ENCODE measurements at regions not wholly inside any gene's neighbourhood (a gene's known extent, or its start where the extent isn't known, plus 50 kb on each side); places are given as distances from the start of the nearest gene placed in this dataset.
A peak's percentile ranks its signal among the peaks of the same experiment; 100 is the strongest.

GRCh38 chr15:98568382-98569017 lies 79.8 kb upstream of the IGF1R start:
- ChIA-PET POLR2A (no interaction called here), CTCF (interaction anchor here (0.7 to 7.6 kb wide), 21 partner anchors 8 to 508 kb away, joined by 3 to 38 read pairs (median 3); no protein-coding TSS in a partner anchor)
- Histone ChIP-seq H3K27ac (no peak overlapping the region), H3K9me3 (no peaks in the 10 kb centered on the region), H3K4me2 (no peak overlapping the region), H3K4me3 (no peak overlapping the region), H3K4me1 (no peaks in the 10 kb centered on the region)
- TF ChIP-seq HOXB13 (CRISPR knock-in tag; IDR thresholded peaks at IDR 0.05; ENCODE audit: low read depth) (no peak), RAD21 (conservative IDR thresholded peaks at IDR 0.05 in 1 of 2, IDR thresholded peaks at IDR 0.05 in 1 of 2) (0 out of 5 replicates have a peak, but pooled peaks of 1 of the 2 experiments have one; percentile 18), MAX (IDR thresholded peaks at IDR 0.05) (no peak), CBX8 (IDR thresholded peaks at IDR 0.05) (peak; percentile 76; the same call in 1 of the 2 replicates)
- TF ChIP-seq, protein P1, sequence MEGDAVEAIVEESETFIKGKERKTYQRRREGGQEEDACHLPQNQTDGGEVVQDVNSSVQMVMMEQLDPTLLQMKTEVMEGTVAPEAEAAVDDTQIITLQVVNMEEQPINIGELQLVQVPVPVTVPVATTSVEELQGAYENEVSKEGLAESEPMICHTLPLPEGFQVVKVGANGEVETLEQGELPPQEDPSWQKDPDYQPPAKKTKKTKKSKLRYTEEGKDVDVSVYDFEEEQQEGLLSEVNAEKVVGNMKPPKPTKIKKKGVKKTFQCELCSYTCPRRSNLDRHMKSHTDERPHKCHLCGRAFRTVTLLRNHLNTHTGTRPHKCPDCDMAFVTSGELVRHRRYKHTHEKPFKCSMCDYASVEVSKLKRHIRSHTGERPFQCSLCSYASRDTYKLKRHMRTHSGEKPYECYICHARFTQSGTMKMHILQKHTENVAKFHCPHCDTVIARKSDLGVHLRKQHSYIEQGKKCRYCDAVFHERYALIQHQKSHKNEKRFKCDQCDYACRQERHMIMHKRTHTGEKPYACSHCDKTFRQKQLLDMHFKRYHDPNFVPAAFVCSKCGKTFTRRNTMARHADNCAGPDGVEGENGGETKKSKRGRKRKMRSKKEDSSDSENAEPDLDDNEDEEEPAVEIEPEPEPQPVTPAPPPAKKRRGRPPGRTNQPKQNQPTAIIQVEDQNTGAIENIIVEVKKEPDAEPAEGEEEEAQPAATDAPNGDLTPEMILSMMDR (IDR thresholded peaks at IDR 0.05), result peak; percentile 50
- peak in 1 of 2 experiments; percentile 31 for DNase-seq (ENCODE audit: low read depth in 1 of 2, low spot score in 1 of 2)
- peak; percentile 68 for FAIRE-seq
- WGBS (ENCODE audit: missing lambda C conversion rate), result 49% methylated on average over 3 of the region's 3 CpGs
- ATAC-seq, result peak in 1 of 2 experiments; percentile 74; a peak in 3 of 6 replicates

- POLR2A ChIA-PET, result no interaction called here
- Histone ChIP-seq H3K4me1 (no peaks in the 10 kb centered on the region), H3K9me3 (no peaks in the 10 kb centered on the region), H3K27ac (no peak overlapping the region), H3K4me3 (no peak overlapping the region), H3K4me2 (no peak overlapping the region)
- no peak for FAIRE-seq
- DNase-seq (ENCODE audit: low read depth in 1 of 2, low spot score in 1 of 2), result no peak
- TF ChIP-seq HOXB13 (CRISPR knock-in tag; IDR thresholded peaks at IDR 0.05; ENCODE audit: low read depth) (no peak), PHF8 (IDR thresholded peaks at IDR 0.05; ENCODE audit: borderline replicate concordance, low read depth) (no peak), FOXS1 (CRISPR knock-in tag; IDR thresholded peaks at IDR 0.05) (no peak)
- CTCF ChIA-PET, result interaction anchor here (1.5 kb wide), 2 partner anchors 9 to 12 kb away, joined by 3 to 4 read pairs; no protein-coding TSS in a partner anchor
- 46% methylated on average over 3 of the region's 3 CpGs for WGBS (ENCODE audit: missing lambda C conversion rate)
- no peak for ATAC-seq
Observed at GRCh38 chr15:98570119-98570518, 78.2 kb upstream of the IGF1R start.

- Histone ChIP-seq H3K4me2 (peak overlapping the region; percentile 20; the same call in 2 of the 3 replicates), H3K4me1 (0 out of 3 replicates have a peak, but pooled peaks cover 5% of the 10 kb centered on the region), H3K27ac (no peak overlapping the region), H3K9me3 (peaks cover 17% of the 10 kb centered on the region), H3K4me3 (no peak overlapping the region)
- ATAC-seq, result peak; percentile 27 to 50; a peak in 3 of 6 replicates
- CTCF ChIA-PET, result interaction anchor here (1.0 to 4.8 kb wide), 4 partner anchors 10 to 62 kb away, joined by 3 to 26 read pairs (median 4); no protein-coding TSS in a partner anchor
- FAIRE-seq, result no peak
- 6% methylated on average over 10 of the region's 11 CpGs for WGBS (ENCODE audit: missing lambda C conversion rate)
- POLR2A ChIA-PET, result no interaction called here
- no peak for DNase-seq (ENCODE audit: low read depth in 1 of 2, low spot score in 1 of 2)
- TF ChIP-seq ZSCAN20 (CRISPR knock-in tag; IDR thresholded peaks at IDR 0.05), result no peak
- TF ChIP-seq CBX8 (IDR thresholded peaks at IDR 0.05), result 0 out of 2 replicates have a peak, but pooled peaks have one; percentile 36
Observed at GRCh38 chr15:98580572-98580971, 67.8 kb upstream of the IGF1R start.

DNA sequence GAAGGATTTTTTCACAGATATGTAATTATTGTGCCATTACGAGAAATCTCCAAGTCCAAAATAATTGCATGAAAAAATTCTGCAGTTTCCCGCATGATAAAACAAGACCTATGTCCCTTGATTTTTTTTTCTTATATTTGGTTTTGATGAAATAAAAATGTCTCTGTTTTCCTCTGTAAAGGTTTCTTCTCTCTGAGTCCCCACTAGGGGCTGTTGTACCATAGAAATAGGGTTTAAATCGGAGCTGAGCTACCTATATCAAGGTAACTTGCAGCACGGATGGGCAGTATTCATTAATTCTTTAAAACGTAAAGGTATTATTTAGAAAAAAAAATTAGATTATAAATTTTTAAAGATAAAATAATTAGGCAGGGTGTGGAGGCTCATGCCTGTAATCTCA lies 66.6 kb upstream of the IGF1R start:
- POLR2A ChIA-PET, result no interaction called here
- no peak for DNase-seq (ENCODE audit: low read depth in 1 of 2, low spot score in 1 of 2)
- WGBS (ENCODE audit: missing lambda C conversion rate), result 6% methylated on average over 5 of the region's 5 CpGs
- TF ChIP-seq, protein P1 (IDR thresholded peaks at IDR 0.05), result peak; percentile 25; the same call in 2 of the 3 replicates
- TF ChIP-seq FOSL2 (IDR thresholded peaks at IDR 0.05) (no peak), FOSL2 (CRISPR knock-in tag; IDR thresholded peaks at IDR 0.05) (no peak), RAD21 (conservative IDR thresholded peaks at IDR 0.05 in 1 of 2, IDR thresholded peaks at IDR 0.05 in 1 of 2) (peak in 1 of 2 experiments; percentile 38; a peak in 2 of 5 replicates)
- 0 out of 3 replicates have a peak, but pooled peaks cover 5% of the 10 kb centered on the region for H3K4me1 ChIP-seq
- no peak for FAIRE-seq
- H3K4me2 ChIP-seq, result no peak overlapping the region
- no peak overlapping the region for H3K4me3 ChIP-seq
- CTCF ChIA-PET, result interaction anchor here (1.1 to 4.8 kb wide), 4 partner anchors 9 to 49 kb away, joined by 4 to 26 read pairs (median 4); no protein-coding TSS in a partner anchor
- ATAC-seq, result peak in 1 of 2 experiments; percentile 64; a peak in 3 of 6 replicates
- H3K27ac ChIP-seq, result no peak overlapping the region
- peaks cover 17% of the 10 kb centered on the region for H3K9me3 ChIP-seq

Data from A549 (cell line).